Neuronal stem cell (in vitro differentiated cells): ENCODE measurements at regions not wholly inside any gene's neighbourhood (a gene's known extent, or its start where the extent isn't known, plus 50 kb on each side); places are given as distances from the start of the nearest gene placed in this dataset.

ENCODE experiments used
- DNase-seq: peaks from one replicate; pipeline ENCODE4 v3.0.0-alpha.2; 2013; ENCODE audit warnings: low spot score
- H2AFZ ChIP-seq: one replicate; pipeline ENCODE4 v1.6.1; 2013; ENCODE audit warnings: mild to moderate bottlenecking, low read length, inconsistent platforms
- H2AK5ac ChIP-seq: 2 replicates; pipeline ENCODE4 v1.6.1; 2013; ENCODE audit warnings: low read depth, mild to moderate bottlenecking, inconsistent platforms, low read length, moderate library complexity, mixed read lengths
- H2BK120ac ChIP-seq: 2 replicates; pipeline ENCODE4 v1.6.1; 2013; ENCODE audit warnings: low read depth, mild to moderate bottlenecking, inconsistent platforms, low read length, moderate library complexity, mixed read lengths
- H2BK12ac ChIP-seq: one replicate; pipeline ENCODE4 v1.6.1; 2013; ENCODE audit warnings: low read length, inconsistent platforms
- H2BK15ac ChIP-seq: 2 replicates; pipeline ENCODE4 v1.6.1; 2013; ENCODE audit warnings: mild to moderate bottlenecking, low read length, inconsistent platforms, mixed read lengths
- H2BK5ac ChIP-seq: one replicate; pipeline ENCODE4 v1.6.1; 2013; ENCODE audit warnings: inconsistent platforms, mild to moderate bottlenecking, low read length, moderate library complexity
- H3K14ac ChIP-seq: one replicate; pipeline ENCODE4 v1.6.1; 2013; ENCODE audit warnings: low read length, inconsistent platforms
- H3K18ac ChIP-seq: 2 replicates; pipeline ENCODE4 v1.6.1; 2013; ENCODE audit warnings: low read length, inconsistent platforms
- H3K23ac ChIP-seq: 2 replicates; pipeline ENCODE4 v1.6.1; 2013; ENCODE audit warnings: low read depth, mild to moderate bottlenecking, mixed read lengths, low read length, inconsistent platforms; ENCODE audit not compliant: poor library complexity
- H3K27ac ChIP-seq: replicated peaks from 3 replicates; pipeline ENCODE4 v1.5.1; 2013; ENCODE audit warnings: low read length, inconsistent platforms
- H3K27me3 ChIP-seq, 3 experiments: 2 replicates each; pipeline ENCODE4 v1.6.1; 2013; ENCODE audit warnings: low read length in 3 of 3, mild to moderate bottlenecking in 2 of 3, inconsistent platforms in 1 of 3, low read depth in 1 of 3, mixed read lengths in 1 of 3, moderate library complexity in 1 of 3; ENCODE audit not compliant: control insufficient read depth in 3 of 3, insufficient read depth in 3 of 3
- H3K36me3 ChIP-seq, 2 donors: replicated peaks in 1 of 2; 2 replicates each; pipeline ENCODE4 v1.6.1; 2013; ENCODE audit warnings: low read length in 2 of 2; ENCODE audit not compliant: control insufficient read depth in 2 of 2, insufficient read depth in 2 of 2
- H3K4ac ChIP-seq: 2 replicates; pipeline ENCODE4 v1.6.1; 2013; ENCODE audit warnings: inconsistent platforms, mild to moderate bottlenecking, low read length, moderate library complexity
- H3K4me1 ChIP-seq, 2 donors: 1 replicate in 1 of 2; 2 replicates in 1 of 2; pipeline ENCODE4 v1.6.1; 2013; ENCODE audit warnings: low read length in 2 of 2, low read depth in 1 of 2; ENCODE audit not compliant: control insufficient read depth in 2 of 2, insufficient read depth in 1 of 2
- H3K4me2 ChIP-seq: one replicate; pipeline ENCODE4 v1.6.1; 2013; ENCODE audit warnings: mild to moderate bottlenecking, low read length, inconsistent platforms; ENCODE audit not compliant: insufficient read depth, poor library complexity, severe bottlenecking
- H3K4me3 ChIP-seq, 2 donors: 2 replicates each; pipeline ENCODE4 v1.5.1; 2013; ENCODE audit warnings: low read length in 2 of 2, mild to moderate bottlenecking in 2 of 2, inconsistent platforms in 1 of 2, moderate library complexity in 1 of 2
- H3K79me1 ChIP-seq: one replicate; pipeline ENCODE4 v1.6.1; 2013; ENCODE audit warnings: low read depth, mild to moderate bottlenecking, inconsistent platforms, low read length, moderate library complexity
- H3K9ac ChIP-seq: one replicate; pipeline ENCODE4 v1.6.1; 2013; ENCODE audit warnings: mild to moderate bottlenecking, low read depth, low read length, inconsistent platforms; ENCODE audit not compliant: poor library complexity
- H3K9me3 ChIP-seq, 2 donors: replicated peaks in 1 of 2; 2 replicates each; pipeline versions ENCODE3 to v1.6.1; 2013; ENCODE audit warnings: low read length in 2 of 2, mild to moderate bottlenecking in 2 of 2, inconsistent platforms in 1 of 2, low read depth in 1 of 2, mixed read lengths in 1 of 2, moderate library complexity in 1 of 2; ENCODE audit not compliant: control insufficient read depth in 2 of 2, insufficient read depth in 1 of 2
- H4K8ac ChIP-seq: one replicate; pipeline ENCODE4 v1.6.1; 2013; ENCODE audit warnings: low read depth, mild to moderate bottlenecking, inconsistent platforms, low read length, moderate library complexity
- H4K91ac ChIP-seq: one replicate; pipeline ENCODE4 v1.6.1; 2013; ENCODE audit warnings: low read length, low read depth, mild to moderate bottlenecking, inconsistent platforms; ENCODE audit not compliant: poor library complexity
- WGBS, 2 donors: extraction: QIAGEN DNeasy Blood & Tissue Kit; methylation state at CpG; one replicate each; pipeline ENCODE4 v1.1.7; 2013; ENCODE audit warnings: missing lambda C conversion rate in 2 of 2, mixed read lengths in 1 of 2; ENCODE audit not compliant: insufficient read length in 2 of 2, insufficient replicate concordance in 1 of 2; ENCODE audit errors: extremely low coverage in 2 of 2; 5-methylcytosine and 5-hydroxymethylcytosine counted together

GRCh38 chr13:87120476-87120875 is 550.7 kb upstream of the SLITRK5 start:
- no peak overlapping the region for H4K8ac ChIP-seq
- H3K4ac ChIP-seq: no peak overlapping the region
- H2AFZ ChIP-seq: no peak overlapping the region
- H3K79me1 ChIP-seq: no peaks in the 10 kb centered on the region
- H3K27me3 ChIP-seq: no peaks in the 10 kb centered on the region
- H3K4me3 ChIP-seq: no peak overlapping the region
- WGBS, 2 donors: no CpG with 5 or more reads among the region's 2 CpGs
- no peaks in the 10 kb centered on the region for H3K36me3 ChIP-seq
- no peak overlapping the region for H3K14ac ChIP-seq
- H2AK5ac ChIP-seq: no peak overlapping the region
- no peak overlapping the region for H2BK120ac ChIP-seq
- peaks cover 4 to 5% of the 10 kb centered on the region in 2 donors for H3K4me1 ChIP-seq
- H3K4me2 ChIP-seq: no peak overlapping the region
- H3K27ac ChIP-seq: no peak overlapping the region
- H3K9me3 ChIP-seq: no peaks in the 10 kb centered on the region
- no peak overlapping the region for H3K18ac ChIP-seq
- DNase-seq: no peak
- H3K9ac ChIP-seq: no peak overlapping the region
- no peak overlapping the region for H4K91ac ChIP-seq
- H2BK12ac ChIP-seq: no peak overlapping the region
- no peak overlapping the region for H3K23ac ChIP-seq
- no peak overlapping the region for H2BK5ac ChIP-seq
- no peak overlapping the region for H2BK15ac ChIP-seq

- Histone ChIP-seq H3K4me3 (no peak overlapping the region), H2BK15ac (no peak overlapping the region), H3K27me3 (no peaks in the 10 kb centered on the region), H3K4me2 (no peak overlapping the region), H3K9ac (no peak overlapping the region), H3K18ac (no peak overlapping the region), H3K4ac (no peak overlapping the region), H4K91ac (no peak overlapping the region), H2BK5ac (no peak overlapping the region), H3K23ac (no peak overlapping the region), H3K9me3 (no peaks in the 10 kb centered on the region), H3K14ac (no peak overlapping the region), H3K79me1 (no peaks in the 10 kb centered on the region), H2BK12ac (no peak overlapping the region), H2BK120ac (no peak overlapping the region), H3K36me3 (no peaks in the 10 kb centered on the region), H4K8ac (no peak overlapping the region), H2AK5ac (no peak overlapping the region), H3K27ac (no peak overlapping the region), H2AFZ (no peak overlapping the region), H3K4me1 (peaks cover 4 to 5% of the 10 kb centered on the region in 2 donors)
- DNase-seq: no peak
These were observed 548.6 kb upstream of the SLITRK5 start for GRCh38 chr13:87122551-87122950.

- H2BK5ac ChIP-seq: no peak overlapping the region
- H3K14ac ChIP-seq: no peak overlapping the region
- no peaks in the 10 kb centered on the region for H3K79me1 ChIP-seq
- H3K23ac ChIP-seq: no peak overlapping the region
- no peak overlapping the region for H4K91ac ChIP-seq
- H2BK12ac ChIP-seq: no peak overlapping the region
- H3K27ac ChIP-seq: no peak overlapping the region
- no peak overlapping the region for H3K4me3 ChIP-seq
- H4K8ac ChIP-seq: no peak overlapping the region
- H2AK5ac ChIP-seq: no peak overlapping the region
- H3K4ac ChIP-seq: no peak overlapping the region
- H2BK15ac ChIP-seq: no peak overlapping the region
- H3K36me3 ChIP-seq: no peaks in the 10 kb centered on the region
- H2AFZ ChIP-seq: peak overlapping the region; percentile 68
- H3K27me3 ChIP-seq: no peaks in the 10 kb centered on the region
- H3K4me2 ChIP-seq: no peak overlapping the region
- peak; percentile 8 for DNase-seq
- no peak overlapping the region for H2BK120ac ChIP-seq
- H3K9me3 ChIP-seq: no peaks in the 10 kb centered on the region
- WGBS, 2 donors: no CpG with 5 or more reads among the region's 10 CpGs
- H3K9ac ChIP-seq: no peak overlapping the region
- H3K18ac ChIP-seq: no peak overlapping the region
- H3K4me1 ChIP-seq: peaks cover 5 to 8% of the 10 kb centered on the region in 2 donors
These were observed 547.0 kb upstream of the SLITRK5 start for GRCh38 chr13:87123987-87124784.

GRCh38 chr13:87124785-87125074 is 546.4 kb upstream of the SLITRK5 start:
- no peak overlapping the region for H3K4me3 ChIP-seq
- DNase-seq: no peak
- no peak overlapping the region for H3K14ac ChIP-seq
- no peak overlapping the region for H3K18ac ChIP-seq
- peaks cover 5 to 8% of the 10 kb centered on the region in 2 donors for H3K4me1 ChIP-seq
- H3K79me1 ChIP-seq: no peaks in the 10 kb centered on the region
- no peak overlapping the region for H2BK5ac ChIP-seq
- no peak overlapping the region for H4K91ac ChIP-seq
- H2BK120ac ChIP-seq: no peak overlapping the region
- H3K23ac ChIP-seq: no peak overlapping the region
- H2AFZ ChIP-seq: peak overlapping the region; percentile 53
- no peak overlapping the region for H2BK15ac ChIP-seq
- H3K27me3 ChIP-seq: no peaks in the 10 kb centered on the region
- no CpG with 5 or more reads among the region's 4 CpGs for WGBS, 2 donors
- H3K36me3 ChIP-seq: no peaks in the 10 kb centered on the region
- no peaks in the 10 kb centered on the region for H3K9me3 ChIP-seq
- no peak overlapping the region for H3K9ac ChIP-seq
- no peak overlapping the region for H2AK5ac ChIP-seq
- H2BK12ac ChIP-seq: no peak overlapping the region
- H4K8ac ChIP-seq: no peak overlapping the region
- H3K4me2 ChIP-seq: no peak overlapping the region
- H3K4ac ChIP-seq: no peak overlapping the region
- H3K27ac ChIP-seq: no peak overlapping the region
